B cell (primary cell): ENCODE measurements at regions not wholly inside any gene's neighbourhood (a gene's known extent, or its start where the extent isn't known, plus 50 kb on each side); places are given as distances from the start of the nearest gene placed in this dataset.

Source experiments
- ATAC-seq: fragments of 200-7000 bp; cut with Tn5 transposase; one replicate; pipeline ENCODE4 v1.10.0; 2021; ENCODE audit warnings: low read depth, mild to moderate bottlenecking, moderate number of reproducible peaks, moderate library complexity
- CTCF ChIA-PET: fragments of 350-600 bp; sonication (Branson Sonifier 250); formaldehyde crosslinking; loops from one replicate; lab custom pipeline; 2021; ENCODE audit warnings: antibody characterized with exemption, inconsistent platforms; lab: Charles Lee
- POLR2A ChIA-PET: fragments of 350-600 bp; sonication (Branson Sonifier 250); formaldehyde crosslinking; loops from one replicate; lab custom pipeline; 2021; ENCODE audit warnings: antibody characterized with exemption; lab: Charles Lee
- DNase-seq: peaks from one replicate; pipeline ENCODE4 v3.0.0; 2013
- H2AFZ ChIP-seq: 2 replicates; pipeline ENCODE4 v1.6.1; 2012; ENCODE audit warnings: mild to moderate bottlenecking, low read depth, low read length; ENCODE audit not compliant: insufficient read depth, poor library complexity, severe bottlenecking
- H3K27ac ChIP-seq, 2 donors: 1 replicate in 1 of 2; 2 replicates in 1 of 2; pipeline ENCODE4 v1.5.1; 2012 to 2013; ENCODE audit warnings: low read length in 2 of 2, mild to moderate bottlenecking in 2 of 2, moderate library complexity in 1 of 2
- H3K27me3 ChIP-seq, 4 experiments: fragments of 200-600 bp in 1 of 4; sonication (generic) in 1 of 4; replicated peaks in 1 of 4; 1 replicate in 2 of 4; 2 replicates in 2 of 4; pipeline versions ENCODE4 v1.6.1 to v1.7.0; 2013 to 2016; ENCODE audit warnings: low read length in 3 of 4, mild to moderate bottlenecking in 2 of 4, mixed read lengths in 1 of 4, moderate library complexity in 1 of 4; ENCODE audit not compliant: insufficient read depth in 4 of 4, control insufficient read depth in 3 of 4; ENCODE audit errors: control extremely low read depth in 1 of 4
- H3K36me3 ChIP-seq, 2 experiments: replicated peaks in 1 of 2; 1 replicate in 1 of 2; 2 replicates in 1 of 2; pipeline versions ENCODE4 v1.6.1 to v1.7.1; 2013; ENCODE audit warnings: low read length in 1 of 2; ENCODE audit not compliant: insufficient read depth in 2 of 2, control insufficient read depth in 1 of 2; ENCODE audit errors: control extremely low read depth in 1 of 2, extremely low read depth in 1 of 2
- H3K4me1 ChIP-seq, 2 donors: fragments of 200-600 bp in 1 of 2; sonication (generic) in 1 of 2; 1 replicate in 1 of 2; 2 replicates in 1 of 2; pipeline versions ENCODE4 v1.5.1 to v1.6.1; 2013 to 2017; ENCODE audit warnings: low read length in 2 of 2; ENCODE audit not compliant: control insufficient read depth in 2 of 2, insufficient read depth in 2 of 2
- H3K4me2 ChIP-seq: replicated peaks from 2 replicates; pipeline ENCODE3; 2012; ENCODE audit warnings: mild to moderate bottlenecking, low read depth, low read length; ENCODE audit not compliant: poor library complexity, severe bottlenecking
- H3K4me3 ChIP-seq, 5 experiments: fragments of 200-600 bp in 1 of 5; sonication (generic) in 1 of 5; 1 replicate in 3 of 5; 2 replicates in 2 of 5; pipeline versions ENCODE4 v1.5.1 to v1.7.0; 2011 to 2016; ENCODE audit warnings: low read length in 4 of 5, mild to moderate bottlenecking in 4 of 5, low read depth in 2 of 5, control low read depth in 1 of 5, moderate library complexity in 1 of 5; ENCODE audit not compliant: insufficient read depth in 1 of 5; ENCODE audit errors: control extremely low read depth in 1 of 5, extremely low read depth in 1 of 5
- H3K79me2 ChIP-seq: fragments of 200-600 bp; sonication (generic); one replicate; pipeline ENCODE4 v1.6.0; 2016; ENCODE audit warnings: low read length; ENCODE audit not compliant: control insufficient read depth, insufficient read depth
- H3K9ac ChIP-seq: fragments of 200-600 bp; sonication (generic); 2 replicates; pipeline ENCODE4 v1.6.1; 2017; ENCODE audit warnings: mild to moderate bottlenecking, low read length, moderate library complexity
- H3K9me3 ChIP-seq, 3 donors: one replicate each; pipeline versions ENCODE4 v1.6.1 to v1.7.1; 2013; ENCODE audit warnings: low read length in 2 of 3; ENCODE audit not compliant: control insufficient read depth in 2 of 3, insufficient read depth in 1 of 3; ENCODE audit errors: control extremely low read depth in 1 of 3
- H4K20me1 ChIP-seq: 2 replicates; pipeline ENCODE4 v1.6.0; 2012; ENCODE audit warnings: mild to moderate bottlenecking, low read length; ENCODE audit not compliant: insufficient read depth, control insufficient read depth, poor library complexity, severe bottlenecking
- H3K27ac Mint-ChIP-seq: one replicate; pipeline ENCODE4 v1.8.0; 2021; ENCODE audit warnings: mixed read lengths
- H3K27me3 Mint-ChIP-seq: one replicate; pipeline ENCODE4 v1.8.0; 2021; ENCODE audit warnings: mixed read lengths
- H3K4me1 Mint-ChIP-seq: one replicate; pipeline ENCODE4 v1.8.0; 2021; ENCODE audit warnings: mixed read lengths
- H3K4me3 Mint-ChIP-seq: one replicate; pipeline ENCODE4 v1.8.0; 2021; ENCODE audit warnings: mixed read lengths
- H3K9me3 Mint-ChIP-seq: one replicate; pipeline ENCODE4 v1.8.0; 2022; ENCODE audit warnings: mixed read lengths; ENCODE audit not compliant: insufficient read depth
- CTCF ChIP-seq: fragments of 200-600 bp; IDR thresholded peaks from one replicate; pipeline ENCODE4 v1.8.0; 2022; ENCODE audit warnings: antibody characterized with exemption, mild to moderate bottlenecking
- EZH2 ChIP-seq: IDR thresholded peaks from 2 replicates; pipeline ENCODE4 v1.6.1; 2012; ENCODE audit warnings: borderline replicate concordance, low read depth, mild to moderate bottlenecking, moderate library complexity, low read length; ENCODE audit not compliant: insufficient read depth, poor library complexity, severe bottlenecking
- WGBS: methylation state at CpG from one replicate; pipeline ENCODE4 v1.1.5; 2013; ENCODE audit warnings: missing lambda C conversion rate; ENCODE audit not compliant: insufficient coverage; 5-methylcytosine and 5-hydroxymethylcytosine counted together
- intact Hi-C: fragments of 100-400 bp; cut with micrococcal nuclease; formaldehyde crosslinking; loops from one replicate; pipeline ENCODE4 v1.10.0; 2022

- POLR2A ChIA-PET: no interaction called here
- ATAC-seq: no peak
These were observed 318.7 kb upstream of the ITGA1 start for GRCh38 chr5:52468976-52469375.

GRCh38 chr5:52469420-52469819, 318.3 kb upstream of the ITGA1 start:
- Histone ChIP-seq H3K9me3 (no peaks in the 10 kb centered on the region), H3K4me2 (no peak overlapping the region), H3K4me1 (no peaks in the 10 kb centered on the region), H3K9ac (no peak overlapping the region), H3K27me3 (no peaks in the 10 kb centered on the region), H3K4me3 (no peak overlapping the region), H3K27ac (no peak overlapping the region), H3K36me3 (no peaks in the 10 kb centered on the region), H4K20me1 (no peaks in the 10 kb centered on the region), H2AFZ (no peak overlapping the region), H3K79me2 (no peaks in the 10 kb centered on the region)
- Mint-ChIP-seq H3K4me3 (no peak overlapping the region), H3K4me1 (no peaks in the 10 kb centered on the region), H3K27me3 (no peaks in the 10 kb centered on the region), H3K9me3 (peaks cover 2% of the 10 kb centered on the region), H3K27ac (no peak overlapping the region)
- TF ChIP-seq EZH2 (no peak), CTCF (no peak)
- CTCF ChIA-PET: no interaction called here
- POLR2A ChIA-PET: no interaction called here
- whole genome bisulfite sequencing: 86% methylated on average over 3 of the region's 5 CpGs
- DNase-seq: no peak
- no peak for ATAC-seq
- intact Hi-C loops: no loop called here

More at GRCh38 chr5:52468976-52469375, 318.7 kb upstream of the ITGA1 start:
- Mint-ChIP-seq H3K4me3 (no peak overlapping the region), H3K4me1 (no peaks in the 10 kb centered on the region), H3K27me3 (no peaks in the 10 kb centered on the region), H3K9me3 (no peaks in the 10 kb centered on the region), H3K27ac (no peak overlapping the region)
- WGBS: no CpG with 5 or more reads among the region's 1 CpG
- Histone ChIP-seq H2AFZ (no peak overlapping the region), H3K27ac (no peak overlapping the region), H3K9me3 (peaks cover 0 to 2% (median 0%) of the 10 kb centered on the region in 3 donors), H4K20me1 (no peaks in the 10 kb centered on the region), H3K4me3 (no peak overlapping the region), H3K4me2 (no peak overlapping the region), H3K4me1 (no peaks in the 10 kb centered on the region), H3K36me3 (no peaks in the 10 kb centered on the region), H3K9ac (no peak overlapping the region), H3K27me3 (no peaks in the 10 kb centered on the region), H3K79me2 (no peaks in the 10 kb centered on the region)
- CTCF ChIA-PET: no interaction called here
- intact Hi-C loops: no loop called here
- no peak for DNase-seq
- TF ChIP-seq CTCF (no peak), EZH2 (no peak)
